NB4 (cell line): ENCODE measurements at regions not wholly inside any gene's neighbourhood (a gene's known extent, or its start where the extent isn't known, plus 50 kb on each side); places are given as distances from the start of the nearest gene placed in this dataset.

Experiments used
- MAX ChIP-seq: IDR thresholded peaks from 2 replicates; pipeline ENCODE4 v1.6.1; 2011; ENCODE audit warnings: low read depth, low read length
- MYC ChIP-seq: IDR thresholded peaks from 2 replicates; pipeline ENCODE4 v1.6.1; 2011; ENCODE audit warnings: low read depth, low read length
- POLR2A ChIP-seq: IDR thresholded peaks from 2 replicates; pipeline ENCODE4 v1.6.1; 2011; ENCODE audit warnings: mild to moderate bottlenecking; ENCODE audit not compliant: insufficient read length; ENCODE audit errors: extremely low read depth
- TF ChIP-seq, protein P1 (sequence below): IDR thresholded peaks from one replicate; pipeline ENCODE4 v1.5.1; 2012; ENCODE audit warnings: low read depth, low read length

- no peak for TF ChIP-seq MYC
- TF ChIP-seq, protein P1, sequence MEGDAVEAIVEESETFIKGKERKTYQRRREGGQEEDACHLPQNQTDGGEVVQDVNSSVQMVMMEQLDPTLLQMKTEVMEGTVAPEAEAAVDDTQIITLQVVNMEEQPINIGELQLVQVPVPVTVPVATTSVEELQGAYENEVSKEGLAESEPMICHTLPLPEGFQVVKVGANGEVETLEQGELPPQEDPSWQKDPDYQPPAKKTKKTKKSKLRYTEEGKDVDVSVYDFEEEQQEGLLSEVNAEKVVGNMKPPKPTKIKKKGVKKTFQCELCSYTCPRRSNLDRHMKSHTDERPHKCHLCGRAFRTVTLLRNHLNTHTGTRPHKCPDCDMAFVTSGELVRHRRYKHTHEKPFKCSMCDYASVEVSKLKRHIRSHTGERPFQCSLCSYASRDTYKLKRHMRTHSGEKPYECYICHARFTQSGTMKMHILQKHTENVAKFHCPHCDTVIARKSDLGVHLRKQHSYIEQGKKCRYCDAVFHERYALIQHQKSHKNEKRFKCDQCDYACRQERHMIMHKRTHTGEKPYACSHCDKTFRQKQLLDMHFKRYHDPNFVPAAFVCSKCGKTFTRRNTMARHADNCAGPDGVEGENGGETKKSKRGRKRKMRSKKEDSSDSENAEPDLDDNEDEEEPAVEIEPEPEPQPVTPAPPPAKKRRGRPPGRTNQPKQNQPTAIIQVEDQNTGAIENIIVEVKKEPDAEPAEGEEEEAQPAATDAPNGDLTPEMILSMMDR, result no peak
- no peak for TF ChIP-seq POLR2A
- no peak for TF ChIP-seq MAX
Measured at GRCh38 chr4:13762130-13762529, 134.6 kb upstream of the BOD1L1 start.
